HFFc6 (cell line): ENCODE measurements at regions not wholly inside any gene's neighbourhood (a gene's known extent, or its start where the extent isn't known, plus 50 kb on each side); places are given as distances from the start of the nearest gene placed in this dataset.

Experiments used
- DNase-seq: peaks from one replicate; pipeline ENCODE4 v3.0.0-alpha.2; 2018
- H3K27ac Mint-ChIP-seq: 2 replicates; pipeline ENCODE4 v1.8.0; 2020; ENCODE audit warnings: mild to moderate bottlenecking, mixed read lengths
- H3K27me3 Mint-ChIP-seq: 2 replicates; pipeline ENCODE4 v1.8.0; 2021; ENCODE audit warnings: mild to moderate bottlenecking, moderate library complexity, mixed read lengths; ENCODE audit not compliant: insufficient read depth
- H3K36me3 Mint-ChIP-seq: 2 replicates; pipeline ENCODE4 v1.8.0; 2021; ENCODE audit warnings: low read depth, mixed read lengths
- H3K4me1 Mint-ChIP-seq: 2 replicates; pipeline ENCODE4 v1.8.0; 2020; ENCODE audit warnings: low read depth, mixed read lengths
- H3K4me3 Mint-ChIP-seq: 2 replicates; pipeline ENCODE4 v1.8.0; 2020; ENCODE audit warnings: mild to moderate bottlenecking, moderate library complexity, mixed read lengths
- H3K9me3 Mint-ChIP-seq: 2 replicates; pipeline ENCODE4 v1.8.0; 2020; ENCODE audit warnings: mild to moderate bottlenecking, mixed read lengths
- CTCF ChIP-seq: fragments of 200-600 bp; sonication (generic); IDR thresholded peaks from 2 replicates; pipeline ENCODE4 v1.5.0; 2021; ENCODE audit warnings: antibody characterized with exemption, mild to moderate bottlenecking

GRCh38 chr5:33235304-33235703 is 205.5 kb upstream of the TARS1 start:
- Mint-ChIP-seq H3K4me3 (no peak overlapping the region), H3K36me3 (no peaks in the 10 kb centered on the region), H3K9me3 (no peaks in the 10 kb centered on the region), H3K4me1 (peaks cover 19% of the 10 kb centered on the region), H3K27me3 (no peaks in the 10 kb centered on the region; the same call in 1 of the 2 replicates), H3K27ac (no peak overlapping the region)
- no peak for DNase-seq
- TF ChIP-seq CTCF, result no peak

GRCh38 chr5:33235824-33236223 is 204.9 kb upstream of the TARS1 start:
- Mint-ChIP-seq H3K27ac (no peak overlapping the region), H3K27me3 (no peaks in the 10 kb centered on the region; the same call in 1 of the 2 replicates), H3K36me3 (no peaks in the 10 kb centered on the region), H3K4me3 (no peak overlapping the region), H3K4me1 (peaks cover 19% of the 10 kb centered on the region), H3K9me3 (no peaks in the 10 kb centered on the region)
- TF ChIP-seq CTCF, result no peak
- no peak for DNase-seq

GRCh38 chr5:33237471-33237870 is 203.3 kb upstream of the TARS1 start:
- no peak overlapping the region for H3K27ac Mint-ChIP-seq
- H3K4me1 Mint-ChIP-seq, result peaks cover 7% of the 10 kb centered on the region
- H3K4me3 Mint-ChIP-seq, result no peak overlapping the region
- no peak for DNase-seq
- no peak for TF ChIP-seq CTCF
- H3K9me3 Mint-ChIP-seq, result no peaks in the 10 kb centered on the region
- H3K36me3 Mint-ChIP-seq, result no peaks in the 10 kb centered on the region
- no peaks in the 10 kb centered on the region for H3K27me3 Mint-ChIP-seq

GRCh38 chr5:33238826-33239695 is 201.7 kb upstream of the TARS1 start:
- no peaks in the 10 kb centered on the region for H3K27me3 Mint-ChIP-seq
- H3K27ac Mint-ChIP-seq, result no peak overlapping the region
- no peak for TF ChIP-seq CTCF

GRCh38 chr5:33240558-33240957 is 200.2 kb upstream of the TARS1 start:
- Mint-ChIP-seq H3K4me1 (peaks cover 7% of the 10 kb centered on the region), H3K27me3 (no peaks in the 10 kb centered on the region), H3K4me3 (no peak overlapping the region), H3K36me3 (no peaks in the 10 kb centered on the region), H3K9me3 (no peaks in the 10 kb centered on the region), H3K27ac (no peak overlapping the region)
- no peak for DNase-seq
- TF ChIP-seq CTCF, result no peak

More at GRCh38 chr5:33238826-33239695, 201.7 kb upstream of the TARS1 start:
- no peak for DNase-seq
- H3K36me3 Mint-ChIP-seq, result no peaks in the 10 kb centered on the region
- peaks cover 7% of the 10 kb centered on the region for H3K4me1 Mint-ChIP-seq
- no peaks in the 10 kb centered on the region for H3K9me3 Mint-ChIP-seq
- no peak overlapping the region for H3K4me3 Mint-ChIP-seq
